Kidney (tissue), 13 donors: ENCODE measurements at regions not wholly inside any gene's neighbourhood (a gene's known extent, or its start where the extent isn't known, plus 50 kb on each side); places are given as distances from the start of the nearest gene placed in this dataset.
"Not testable (repeated sequence)": the region's sequence is repeated elsewhere in the genome, so short reads cannot be mapped to it uniquely, and the experiment has no call there.

ENCODE experiments used
- DNase-seq, 5 donors: peaks; one replicate each; pipeline ENCODE4 v3.0.0-alpha.2; 2013 to 2020
- FAIRE-seq: peaks from 2 replicates; lab custom pipeline; 2012; peaks lifted over from hg19 to GRCh38; lab: Jason Lieb, UNC
- H3K27ac ChIP-seq, 2 donors: one replicate each; pipeline ENCODE4 v1.7.0; 2013; ENCODE audit warnings: low read depth in 2 of 2, low read length in 2 of 2, inconsistent platforms in 1 of 2
- H3K27me3 ChIP-seq: one replicate; pipeline ENCODE4 v1.7.1; 2013; ENCODE audit warnings: low read length, inconsistent platforms; ENCODE audit not compliant: control insufficient read depth, insufficient read depth
- H3K36me3 ChIP-seq, 3 donors: one replicate each; pipeline versions ENCODE4 v1.7.0 to v1.7.1; 2013; ENCODE audit warnings: low read length in 3 of 3, control low read depth in 1 of 3, inconsistent platforms in 1 of 3; ENCODE audit not compliant: insufficient read depth in 3 of 3, control insufficient read depth in 2 of 3
- H3K4me1 ChIP-seq, 3 donors: one replicate each; pipeline versions ENCODE4 v1.7.0 to v1.7.1; 2013; ENCODE audit warnings: low read length in 3 of 3, inconsistent platforms in 1 of 3, low read depth in 1 of 3; ENCODE audit not compliant: control insufficient read depth in 2 of 3, insufficient read depth in 2 of 3
- H3K4me3 ChIP-seq, 3 donors: one replicate each; pipeline versions ENCODE4 v1.7.0 to v1.8.1; 2013; ENCODE audit warnings: low read length in 3 of 3, control low read depth in 1 of 3, inconsistent platforms in 1 of 3
- H3K9ac ChIP-seq, 3 donors: one replicate each; pipeline versions ENCODE4 v1.7.0 to v1.7.1; 2013; ENCODE audit warnings: low read length in 3 of 3, control low read depth in 1 of 3, inconsistent platforms in 1 of 3
- H3K9me3 ChIP-seq, 3 donors: one replicate each; pipeline versions ENCODE4 v1.7.0 to v1.7.1; 2013; ENCODE audit warnings: low read length in 3 of 3, control low read depth in 1 of 3, inconsistent platforms in 1 of 3; ENCODE audit not compliant: control insufficient read depth in 2 of 3, insufficient read depth in 1 of 3
- CTCF ChIP-seq: IDR thresholded peaks from 3 replicates; pipeline ENCODE4 v1.5.1; 2012; ENCODE audit warnings: mild to moderate bottlenecking, moderate library complexity, borderline replicate concordance; ENCODE audit not compliant: insufficient read depth; ENCODE audit errors: extremely low read depth
- intact Hi-C: fragments of 100-400 bp; cut with DNase I; formaldehyde crosslinking; loops from one replicate; pipeline ENCODE4 v1.11.1; 2022
- donor health status: control.
- donor health status: control.
- donor health status: control.
- donor health status: control.
- donor health status: control.
- donor health status: DM: yes; HTN: yes; CAD: no.
- donor health status: Normal renal cell carcinoma (clear cell type).

- Histone ChIP-seq H3K4me1 (no peaks in the 10 kb centered on the region), H3K27me3 (no peaks in the 10 kb centered on the region)
- no peak for FAIRE-seq
Observed at GRCh38 chr9:101840694-101841188, 102.3 kb upstream of the GRIN3A start.

GRCh38 chr9:101838988-101839387 lies 100.5 kb upstream of the GRIN3A start:
- H3K4me1 ChIP-seq, H3K27ac ChIP-seq, H3K4me3 ChIP-seq, FAIRE-seq, H3K36me3 ChIP-seq, H3K9ac ChIP-seq, DNase-seq, H3K9me3 ChIP-seq, H3K27me3 ChIP-seq, intact Hi-C loops: not testable (repeated sequence)

More at GRCh38 chr9:101840694-101841188, 102.3 kb upstream of the GRIN3A start:
- Histone ChIP-seq H3K9me3 (no peaks in the 10 kb centered on the region), H3K9ac (no peak overlapping the region), H3K4me3 (no peak overlapping the region), H3K27ac (no peak overlapping the region), H3K36me3 (no peaks in the 10 kb centered on the region)
- no peak for DNase-seq
- no peak for TF ChIP-seq CTCF
- intact Hi-C loops = no loop called here

- DNase-seq (no peak), FAIRE-seq (no peak)
- no peaks in the 10 kb centered on the region for H3K27me3 ChIP-seq
- H3K9ac ChIP-seq = no peak overlapping the region
- no peaks in the 10 kb centered on the region for H3K4me1 ChIP-seq
- intact Hi-C loops = no loop called here
- H3K4me3 ChIP-seq = no peak overlapping the region
- no peak overlapping the region for H3K27ac ChIP-seq
- no peak for TF ChIP-seq CTCF
- H3K9me3 ChIP-seq = no peaks in the 10 kb centered on the region
- H3K36me3 ChIP-seq = no peaks in the 10 kb centered on the region
Observed at GRCh38 chr9:101836021-101836420, 97.6 kb upstream of the GRIN3A start.

DNA sequence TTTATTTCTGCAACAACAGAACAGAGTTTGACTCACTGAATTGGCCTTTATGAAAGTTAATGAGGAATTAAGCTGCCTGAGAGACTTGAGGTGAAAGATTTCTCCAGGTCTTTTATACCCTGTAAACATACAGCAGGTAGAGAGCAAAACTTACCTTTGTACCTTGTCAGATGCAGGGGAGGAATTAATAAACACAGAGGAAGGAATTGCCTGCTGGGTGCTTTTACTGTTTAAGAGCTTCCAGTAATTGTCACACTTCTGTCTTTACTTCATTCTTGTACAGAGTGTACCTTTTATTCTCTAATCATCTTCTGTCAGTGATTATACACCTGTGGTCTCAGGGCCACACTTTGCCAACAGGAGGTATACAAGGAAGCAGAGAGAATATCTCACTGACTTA lies 94.0 kb upstream of the GRIN3A start:
- H3K4me3 ChIP-seq = no peak overlapping the region
- H3K36me3 ChIP-seq = no peaks in the 10 kb centered on the region
- FAIRE-seq (no peak), DNase-seq (no peak)
- H3K27ac ChIP-seq = no peak overlapping the region
- no peaks in the 10 kb centered on the region for H3K4me1 ChIP-seq
- no peak overlapping the region for H3K9ac ChIP-seq
- intact Hi-C loops = no loop called here
- H3K9me3 ChIP-seq = no peaks in the 10 kb centered on the region
- H3K27me3 ChIP-seq = no peaks in the 10 kb centered on the region
- no peak for TF ChIP-seq CTCF

DNA sequence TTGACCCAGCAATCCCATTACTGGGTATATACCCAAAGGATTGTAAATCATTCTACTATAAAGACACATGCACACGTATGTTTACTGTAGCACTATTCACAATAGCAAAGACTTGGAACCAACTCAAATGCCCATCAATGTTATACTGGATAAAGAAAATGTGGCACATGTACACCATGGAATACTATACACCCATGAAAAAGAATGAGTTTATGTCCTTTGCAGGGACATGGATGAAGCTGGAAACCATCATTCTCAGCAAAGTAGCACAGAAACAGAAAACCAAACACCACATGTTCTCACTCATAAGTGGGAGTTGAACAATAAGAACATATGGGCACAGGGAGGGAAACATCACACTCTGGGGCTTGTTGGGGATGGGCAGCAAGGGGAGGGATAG lies 83.0 kb upstream of the GRIN3A start:
- DNase-seq, H3K9ac ChIP-seq, intact Hi-C loops, H3K27me3 ChIP-seq, H3K36me3 ChIP-seq, H3K9me3 ChIP-seq, H3K4me3 ChIP-seq, H3K27ac ChIP-seq, H3K4me1 ChIP-seq, FAIRE-seq: not testable (repeated sequence)

- FAIRE-seq, intact Hi-C loops: not testable (repeated sequence)
Observed at GRCh38 chr9:101820983-101821382, 82.5 kb upstream of the GRIN3A start.

More at GRCh38 chr9:101820983-101821382, 82.5 kb upstream of the GRIN3A start:
- not testable (repeated sequence) for H3K4me1 ChIP-seq, H3K27me3 ChIP-seq, H3K4me3 ChIP-seq, DNase-seq, H3K27ac ChIP-seq, H3K9me3 ChIP-seq, H3K9ac ChIP-seq, H3K36me3 ChIP-seq
